H7 (cell line): ENCODE measurements at regions not wholly inside any gene's neighbourhood (a gene's known extent, or its start where the extent isn't known, plus 50 kb on each side); places are given as distances from the start of the nearest gene placed in this dataset.

Experiments
- DNase-seq: peaks from one replicate; pipeline ENCODE4 v3.0.0; 2012
- H3K27me3 ChIP-seq: 2 replicates; pipeline ENCODE4 v1.6.0; 2011; ENCODE audit warnings: mild to moderate bottlenecking, low read length; ENCODE audit not compliant: control insufficient read depth, insufficient read depth
- H3K36me3 ChIP-seq: replicated peaks from 2 replicates; pipeline ENCODE4 v1.5.1; 2011; ENCODE audit warnings: low read length; ENCODE audit not compliant: control insufficient read depth, insufficient read depth
- H3K4me3 ChIP-seq: 2 replicates; pipeline ENCODE4 v1.5.1; 2011; ENCODE audit warnings: low read depth, mild to moderate bottlenecking, control low read depth, low read length, moderate library complexity; ENCODE audit not compliant: insufficient read depth

GRCh38 chr20:21033817-21034216 is 72.3 kb downstream of the LINC00237 start:
- no peak overlapping the region for H3K4me3 ChIP-seq
- DNase-seq = no peak
- H3K27me3 ChIP-seq = no peaks in the 10 kb centered on the region
- H3K36me3 ChIP-seq = no peaks in the 10 kb centered on the region

GRCh38 chr20:21031666-21032065 is 74.5 kb downstream of the LINC00237 start:
- Histone ChIP-seq H3K36me3 (no peaks in the 10 kb centered on the region), H3K27me3 (no peaks in the 10 kb centered on the region), H3K4me3 (no peak overlapping the region)
- no peak for DNase-seq

GRCh38 chr20:21029341-21029740 is 76.8 kb downstream of the LINC00237 start:
- no peak for DNase-seq
- Histone ChIP-seq H3K4me3 (no peak overlapping the region), H3K36me3 (no peaks in the 10 kb centered on the region), H3K27me3 (no peaks in the 10 kb centered on the region)

GRCh38 chr20:21028921-21029320 is 77.2 kb downstream of the LINC00237 start:
- Histone ChIP-seq H3K36me3 (no peaks in the 10 kb centered on the region), H3K27me3 (no peaks in the 10 kb centered on the region), H3K4me3 (no peak overlapping the region)
- no peak for DNase-seq

GRCh38 chr20:21028436-21028835 is 77.7 kb downstream of the LINC00237 start:
- no peak for DNase-seq
- H3K27me3 ChIP-seq = no peaks in the 10 kb centered on the region
- H3K4me3 ChIP-seq = no peak overlapping the region
- no peaks in the 10 kb centered on the region for H3K36me3 ChIP-seq

- Histone ChIP-seq H3K36me3 (no peaks in the 10 kb centered on the region), H3K27me3 (no peaks in the 10 kb centered on the region), H3K4me3 (no peak overlapping the region)
- peak; percentile 78 for DNase-seq
Observed at GRCh38 chr20:21027569-21027968, 78.6 kb downstream of the LINC00237 start.

- H3K27me3 ChIP-seq = no peaks in the 10 kb centered on the region
- DNase-seq = no peak
- no peak overlapping the region for H3K4me3 ChIP-seq
- H3K36me3 ChIP-seq = no peaks in the 10 kb centered on the region
Observed at GRCh38 chr20:21026951-21027350, 79.2 kb downstream of the LINC00237 start.

GRCh38 chr20:21024420-21024819 is 81.7 kb downstream of the LINC00237 start:
- DNase-seq = no peak
- Histone ChIP-seq H3K27me3 (no peaks in the 10 kb centered on the region), H3K36me3 (no peaks in the 10 kb centered on the region), H3K4me3 (no peak overlapping the region)

GRCh38 chr20:21022925-21023324 is 83.2 kb downstream of the LINC00237 start:
- Histone ChIP-seq H3K27me3 (no peaks in the 10 kb centered on the region), H3K36me3 (no peaks in the 10 kb centered on the region), H3K4me3 (no peak overlapping the region)
- no peak for DNase-seq

- no peaks in the 10 kb centered on the region for H3K27me3 ChIP-seq
- no peak overlapping the region for H3K4me3 ChIP-seq
- H3K36me3 ChIP-seq = no peaks in the 10 kb centered on the region
- DNase-seq = no peak
Observed at GRCh38 chr20:21021472-21021790, 84.7 kb downstream of the LINC00237 start.

- no peaks in the 10 kb centered on the region for H3K36me3 ChIP-seq
- H3K27me3 ChIP-seq = no peaks in the 10 kb centered on the region
- no peak overlapping the region for H3K4me3 ChIP-seq
- peak; percentile 22 for DNase-seq
Observed at GRCh38 chr20:21020659-21021471, 85.3 kb downstream of the LINC00237 start.

GRCh38 chr20:21019814-21020658 is 86.1 kb downstream of the LINC00237 start:
- Histone ChIP-seq H3K27me3 (no peaks in the 10 kb centered on the region), H3K36me3 (no peaks in the 10 kb centered on the region), H3K4me3 (peak overlapping the region; percentile 6; the same call in 1 of the 2 replicates)
- DNase-seq = peak; percentile 53

- DNase-seq = no peak
- Histone ChIP-seq H3K4me3 (no peak overlapping the region), H3K27me3 (no peaks in the 10 kb centered on the region), H3K36me3 (no peaks in the 10 kb centered on the region)
Observed at GRCh38 chr20:21019468-21019813, 86.7 kb downstream of the LINC00237 start.

GRCh38 chr20:21018576-21018975 is 87.6 kb downstream of the LINC00237 start:
- Histone ChIP-seq H3K4me3 (no peak overlapping the region), H3K27me3 (no peaks in the 10 kb centered on the region), H3K36me3 (no peaks in the 10 kb centered on the region)
- no peak for DNase-seq

- Histone ChIP-seq H3K4me3 (no peak overlapping the region), H3K27me3 (no peaks in the 10 kb centered on the region), H3K36me3 (no peaks in the 10 kb centered on the region)
- no peak for DNase-seq
Observed at GRCh38 chr20:21017528-21018085, 88.6 kb downstream of the LINC00237 start.
